NCI-H69 (cell line): ENCODE measurements at regions not wholly inside any gene's neighbourhood (a gene's known extent, or its start where the extent isn't known, plus 50 kb on each side); places are given as distances from the start of the nearest gene placed in this dataset.
A peak's percentile ranks its signal among the peaks of the same experiment; 100 is the strongest.

Source experiments
- DNase-seq: peaks from one replicate; lab custom pipeline; 2025; lab: John Stamatoyannopoulos, UW

- no peak for DNase-seq
Measured at GRCh38 chr9:91023741-91024140, 222.1 kb downstream of the SYK start.

GRCh38 chr9:91024841-91025240, 223.2 kb downstream of the SYK start:
- no peak for DNase-seq

GRCh38 chr9:91025856-91026255, 224.2 kb downstream of the SYK start:
- no peak for DNase-seq

GRCh38 chr9:91026266-91026665, 224.6 kb downstream of the SYK start:
- no peak for DNase-seq

GRCh38 chr9:91027005-91027404, 225.4 kb downstream of the SYK start:
- no peak for DNase-seq

GRCh38 chr9:91028166-91028827, 226.7 kb downstream of the SYK start:
- no peak for DNase-seq

- DNase-seq = no peak
Measured at GRCh38 chr9:91029650-91030361, 228.2 kb downstream of the SYK start.

- no peak for DNase-seq
Measured at GRCh38 chr9:91032121-91032531, 230.5 kb downstream of the SYK start.

GRCh38 chr9:91033270-91033669, 231.7 kb downstream of the SYK start:
- DNase-seq = no peak

GRCh38 chr9:91033797-91034196, 232.2 kb downstream of the SYK start:
- DNase-seq = peak; percentile 29

GRCh38 chr9:91034521-91034920, 232.9 kb downstream of the SYK start:
- DNase-seq = no peak

- DNase-seq = no peak
Measured at GRCh38 chr9:91034976-91035824, 233.6 kb downstream of the SYK start.

- DNase-seq = no peak
Measured at GRCh38 chr9:91035825-91036208, 234.2 kb downstream of the SYK start.

GRCh38 chr9:91036356-91036755, 234.7 kb downstream of the SYK start:
- DNase-seq = no peak

GRCh38 chr9:91036826-91037510, 235.3 kb downstream of the SYK start:
- DNase-seq = peak; percentile 95

GRCh38 chr9:91037511-91038482, 236.2 kb downstream of the SYK start:
- peak; percentile 20 for DNase-seq

GRCh38 chr9:91038483-91039124, 237.0 kb downstream of the SYK start:
- no peak for DNase-seq

GRCh38 chr9:91039125-91039834, 237.7 kb downstream of the SYK start:
- no peak for DNase-seq

GRCh38 chr9:91039835-91040140, 238.2 kb downstream of the SYK start:
- no peak for DNase-seq
